Activated CD4-positive, CD25-positive, alpha-beta regulatory T cell (primary cell): ENCODE measurements at regions not wholly inside any gene's neighbourhood (a gene's known extent, or its start where the extent isn't known, plus 50 kb on each side); places are given as distances from the start of the nearest gene placed in this dataset.

ENCODE experiments used
- DNase-seq, 4 experiments: peaks; one replicate each; lab custom pipeline; 2025; lab: John Stamatoyannopoulos, UW

DNA sequence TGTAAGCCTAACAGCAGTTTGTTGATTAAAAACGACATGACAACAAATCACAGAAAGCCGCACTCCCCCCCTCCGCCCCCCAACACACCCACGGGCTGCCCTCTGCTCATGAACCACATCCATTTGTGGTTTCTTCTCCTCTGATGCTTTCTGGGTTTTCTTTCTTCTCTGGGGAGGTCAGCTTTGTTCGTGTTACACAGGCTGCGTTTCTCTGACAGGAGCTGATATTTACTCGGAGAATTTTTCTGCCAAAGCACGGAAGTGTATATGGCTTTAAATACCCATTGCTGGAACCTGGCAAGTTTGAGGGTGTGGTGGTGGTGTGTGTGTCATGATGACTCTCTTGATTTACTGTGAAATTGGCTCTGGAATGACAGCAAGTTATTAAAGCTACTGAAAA is 883.7 kb upstream of the TMEM132C start:
- no peak for DNase-seq

GRCh38 chr12:127386723-127387122 is 880.2 kb upstream of the TMEM132C start:
- DNase-seq = no peak

GRCh38 chr12:127388985-127389384 is 878.0 kb upstream of the TMEM132C start:
- no peak for DNase-seq

- DNase-seq = no peak
Measured at GRCh38 chr12:127389923-127390322, 877.0 kb upstream of the TMEM132C start.

DNA sequence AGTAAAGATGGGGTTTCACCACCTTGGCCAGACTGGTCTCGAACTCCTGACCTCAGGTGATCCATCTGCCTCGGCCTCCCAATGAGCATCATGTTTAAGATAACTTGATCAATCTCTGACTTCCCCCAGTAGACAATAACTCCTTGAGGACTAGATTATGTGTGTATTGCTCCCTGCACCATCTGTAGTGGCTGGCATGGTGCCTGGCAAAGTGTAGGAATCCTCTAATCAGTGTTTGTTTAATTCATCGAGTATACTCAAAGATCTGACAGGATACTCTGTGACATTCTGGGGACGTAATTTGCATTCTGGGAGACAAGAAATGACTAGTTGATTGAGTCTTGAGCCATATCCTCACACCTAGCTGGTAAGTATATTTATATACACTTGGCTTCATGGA is 873.5 kb upstream of the TMEM132C start:
- no peak for DNase-seq

GRCh38 chr12:127393896-127394295 is 873.1 kb upstream of the TMEM132C start:
- DNase-seq = no peak

- no peak for DNase-seq
Measured at GRCh38 chr12:127396734-127397133, 870.2 kb upstream of the TMEM132C start.

- no peak for DNase-seq
Measured at GRCh38 chr12:127398016-127398710, 868.8 kb upstream of the TMEM132C start.

GRCh38 chr12:127399451-127399850 is 867.5 kb upstream of the TMEM132C start:
- no peak for DNase-seq

DNA sequence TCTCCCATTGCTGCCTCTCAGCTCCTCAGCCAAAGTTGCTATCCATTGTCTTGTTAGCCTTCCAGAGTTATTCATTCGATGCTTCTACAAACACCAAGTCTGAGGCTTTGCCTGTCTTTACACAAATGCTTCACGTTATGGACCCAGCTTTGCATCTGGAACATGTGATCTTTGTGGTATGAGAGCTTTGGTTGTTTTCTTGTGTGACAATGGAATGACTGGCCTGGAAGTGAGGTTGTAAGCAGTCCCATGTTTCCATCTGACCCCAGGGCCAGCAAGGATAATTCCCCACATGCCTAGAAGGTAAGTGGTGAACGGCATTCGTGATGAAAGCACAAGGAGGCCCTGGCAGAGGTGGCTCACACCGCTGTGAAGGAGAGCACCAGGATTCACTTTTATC is 866.7 kb upstream of the TMEM132C start:
- no peak for DNase-seq

DNA sequence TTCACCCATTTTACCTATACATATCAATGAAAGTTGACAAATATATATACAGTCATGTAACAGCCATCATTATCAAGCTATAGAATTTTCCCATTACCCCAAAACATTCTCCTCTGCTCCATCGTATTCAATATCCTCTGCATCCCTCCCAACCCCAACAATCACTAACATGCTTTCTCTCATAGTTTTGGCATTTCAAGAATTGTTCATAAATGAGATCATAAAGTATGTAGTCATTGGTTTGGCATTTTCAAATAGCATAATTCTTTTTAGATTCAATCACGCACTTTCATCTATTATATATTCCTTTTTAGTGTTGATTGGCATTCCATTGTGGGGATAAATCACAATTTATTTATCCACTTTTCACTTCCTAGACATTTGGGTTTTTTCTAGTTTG is 866.0 kb upstream of the TMEM132C start:
- no peak for DNase-seq

DNA sequence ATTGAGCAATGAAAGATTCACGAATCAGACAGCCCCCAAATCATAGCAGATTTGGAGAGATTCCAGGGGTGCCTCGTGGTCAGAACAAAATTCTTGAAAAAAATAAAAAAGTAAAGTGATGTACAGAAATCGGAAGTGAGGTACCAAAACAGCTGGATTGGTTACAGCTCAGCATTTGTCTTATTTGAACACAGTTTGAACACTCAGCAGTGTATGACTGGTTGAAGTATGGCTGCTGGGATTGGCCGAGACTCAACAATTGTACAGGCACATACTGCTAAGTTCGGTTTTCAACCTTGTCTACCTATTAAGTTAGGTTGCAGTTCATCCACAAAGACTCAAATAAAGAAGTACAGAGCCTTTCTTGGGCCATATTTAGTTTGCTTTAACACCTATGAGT is 865.4 kb upstream of the TMEM132C start:
- no peak for DNase-seq

GRCh38 chr12:127411166-127411915 is 855.6 kb upstream of the TMEM132C start:
- no peak for DNase-seq

GRCh38 chr12:127411981-127412380 is 855.0 kb upstream of the TMEM132C start:
- no peak for DNase-seq

DNA sequence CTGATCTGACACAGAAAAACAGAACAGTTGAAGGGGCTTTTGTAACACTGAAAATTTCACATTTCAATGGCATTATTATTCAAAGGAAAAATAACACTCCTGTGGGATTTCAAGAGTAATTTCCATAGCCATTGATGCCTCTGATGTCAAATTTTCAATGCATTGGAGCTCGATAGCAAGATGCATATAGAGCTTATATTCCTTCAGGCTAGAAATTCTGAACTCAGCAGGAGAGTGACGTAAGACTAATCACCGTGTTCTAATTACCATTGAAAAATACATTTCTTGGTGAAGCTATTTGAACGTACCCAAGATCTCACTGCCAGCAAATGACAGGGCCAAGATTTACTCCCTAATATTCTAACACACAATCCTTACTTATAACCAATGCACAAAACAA is 854.1 kb upstream of the TMEM132C start:
- no peak for DNase-seq

DNA sequence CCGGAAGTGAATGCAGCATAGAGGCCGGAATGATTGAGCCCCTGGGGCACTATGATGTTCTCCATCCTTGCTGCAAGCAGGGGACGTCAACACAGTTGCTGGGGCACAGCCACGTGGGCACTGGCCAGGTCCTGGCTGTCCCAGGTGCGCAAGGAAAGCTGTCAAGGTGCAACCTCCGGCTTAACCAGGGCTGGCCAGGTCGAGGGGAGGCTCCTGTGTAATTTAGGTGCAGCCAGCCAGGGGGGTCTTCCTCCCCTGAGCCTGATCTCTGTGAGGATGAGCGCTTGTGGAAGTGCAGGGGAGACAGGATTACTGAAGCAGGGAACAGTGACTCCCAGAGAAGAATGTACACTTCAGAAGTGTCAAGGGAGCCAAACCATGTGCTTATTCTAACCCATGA is 852.8 kb upstream of the TMEM132C start:
- no peak for DNase-seq

- DNase-seq = no peak
Measured at GRCh38 chr12:127414636-127415035, 852.3 kb upstream of the TMEM132C start.

DNA sequence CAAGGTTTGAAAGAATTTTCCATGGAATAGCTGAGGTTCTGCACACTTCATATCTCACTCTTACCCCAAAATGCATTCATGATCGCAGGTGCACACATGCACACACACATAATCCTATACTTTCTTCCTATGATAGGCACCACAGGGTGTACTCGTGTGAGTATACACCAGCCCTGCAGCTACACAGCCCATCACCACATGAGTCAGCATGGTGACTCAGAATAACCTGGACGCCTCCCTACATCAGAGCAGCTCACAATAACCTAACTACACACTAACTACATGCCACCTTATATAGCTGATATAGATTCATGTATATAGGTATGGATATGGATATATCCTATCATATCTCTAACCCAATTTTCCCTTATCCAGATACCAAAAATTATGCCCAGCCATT is 850.2 kb upstream of the TMEM132C start:
- no peak for DNase-seq

GRCh38 chr12:127419111-127419510 is 847.9 kb upstream of the TMEM132C start:
- no peak for DNase-seq

- DNase-seq = no peak
Measured at GRCh38 chr12:127421614-127422013, 845.4 kb upstream of the TMEM132C start.

- DNase-seq = no peak
Measured at GRCh38 chr12:127422935-127423566, 843.9 kb upstream of the TMEM132C start.

GRCh38 chr12:127425474-127425873 is 841.5 kb upstream of the TMEM132C start:
- DNase-seq = no peak

DNA sequence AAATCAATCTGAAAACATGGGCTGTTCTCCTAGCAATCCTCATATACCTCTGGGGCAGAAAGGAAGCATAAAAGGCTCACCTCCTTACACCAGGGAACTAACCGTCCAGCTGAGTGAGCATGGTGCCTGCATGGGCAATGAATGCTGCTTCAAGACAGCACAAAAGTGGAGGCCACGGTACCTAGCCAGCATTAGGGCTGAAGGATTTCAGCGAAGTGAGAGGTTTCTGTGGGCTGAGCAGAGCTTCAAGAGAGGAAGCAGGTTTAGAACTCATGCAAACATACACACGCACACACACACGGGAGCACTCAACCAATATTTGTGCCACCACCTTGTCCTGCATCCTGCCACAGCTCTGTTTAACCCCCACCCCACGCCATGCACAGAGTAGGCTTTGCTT is 838.5 kb upstream of the TMEM132C start:
- DNase-seq = no peak
